PC-9 (cell line): ENCODE measurements at regions not wholly inside any gene's neighbourhood (a gene's known extent, or its start where the extent isn't known, plus 50 kb on each side); places are given as distances from the start of the nearest gene placed in this dataset.

Source experiments
- BruUV-seq: library from RNA; stranded (reverse); fragments of 400-500 nt; replicated peaks from 2 replicates; lab custom pipeline; 2021; lab: Mats Ljungman, UMichigan
- CTCF ChIA-PET: fragments of 300-600 bp; sonication (Branson Sonifier 250); formaldehyde crosslinking; loops from one replicate; lab custom pipeline; 2022; ENCODE audit warnings: antibody characterized with exemption; lab: Charles Lee
- POLR2A ChIA-PET: fragments of 300-600 bp; sonication (Branson Sonifier 250); formaldehyde crosslinking; loops from one replicate; lab custom pipeline; 2022; ENCODE audit warnings: antibody characterized with exemption; ENCODE audit not compliant: unreplicated experiment; lab: Charles Lee
- DNase-seq, 2 experiments: peaks; one replicate each; pipeline versions ENCODE4 v3.0.0 to v3.0.0-alpha.2; 2015 to 2022; ENCODE audit warnings: mixed read lengths in 1 of 2
- H2AFZ ChIP-seq: fragments of 200-600 bp; sonication (generic); 2 replicates; pipeline ENCODE4 v1.8.1; 2017; ENCODE audit warnings: antibody characterized with exemption
- H3F3A ChIP-seq: fragments of 200-600 bp; sonication (generic); 2 replicates; pipeline ENCODE4 v1.8.1; 2017; ENCODE audit warnings: antibody characterized with exemption, mild to moderate bottlenecking, low read depth; ENCODE audit not compliant: insufficient read depth
- H3K27ac ChIP-seq: fragments of 200-600 bp; sonication (generic); 2 replicates; pipeline ENCODE4 v1.6.1; 2016; ENCODE audit warnings: mixed run types
- H3K27me3 ChIP-seq: fragments of 200-600 bp; sonication (generic); 2 replicates; pipeline ENCODE4 v1.6.1; 2016; ENCODE audit warnings: low read depth, mixed run types; ENCODE audit not compliant: insufficient read depth
- H3K36me3 ChIP-seq: fragments of 200-600 bp; sonication (generic); 2 replicates; pipeline ENCODE4 v1.6.1; 2016; ENCODE audit warnings: low read depth, mixed run types
- H3K4me1 ChIP-seq: fragments of 200-600 bp; sonication (generic); replicated peaks from 2 replicates; pipeline ENCODE4 v1.6.1; 2016; ENCODE audit warnings: mixed run types; ENCODE audit not compliant: insufficient read depth
- H3K4me2 ChIP-seq: fragments of 200-600 bp; sonication (generic); 2 replicates; pipeline ENCODE4 v1.6.1; 2017; ENCODE audit warnings: mixed run types
- H3K4me3 ChIP-seq: fragments of 200-600 bp; sonication (generic); 2 replicates; pipeline ENCODE4 v1.6.1; 2016; ENCODE audit warnings: mixed run types
- H3K79me2 ChIP-seq: fragments of 200-600 bp; sonication (generic); 2 replicates; pipeline ENCODE4 v1.6.1; 2017; ENCODE audit warnings: low read depth, mixed run types
- H3K9me2 ChIP-seq: fragments of 200-600 bp; sonication (generic); 2 replicates; pipeline ENCODE4 v1.8.1; 2017; ENCODE audit warnings: mild to moderate bottlenecking; ENCODE audit not compliant: insufficient read depth
- H3K9me3 ChIP-seq: fragments of 200-600 bp; sonication (generic); 2 replicates; pipeline ENCODE4 v1.8.1; 2016; ENCODE audit warnings: low read depth; ENCODE audit not compliant: insufficient read depth
- H4K20me1 ChIP-seq: fragments of 200-600 bp; sonication (generic); 2 replicates; pipeline ENCODE4 v1.8.1; 2017; ENCODE audit not compliant: insufficient read depth
- CTCF ChIP-seq: fragments of 200-600 bp; sonication (generic); conservative IDR thresholded peaks from 2 replicates; pipeline ENCODE4 v1.6.1; 2017; ENCODE audit warnings: mixed run types, antibody characterized with exemption, mild to moderate bottlenecking, moderate library complexity
- EZH2 ChIP-seq: fragments of 200-600 bp; sonication (generic); IDR thresholded peaks from 2 replicates; pipeline ENCODE4 v1.8.0; 2017; ENCODE audit warnings: antibody characterized with exemption, low read depth
- intact Hi-C: fragments of 100-400 bp; cut with micrococcal nuclease; formaldehyde crosslinking; loops from one replicate; pipeline ENCODE4 v1.10.0; 2022; ENCODE audit not compliant: unreplicated experiment

GRCh38 chr1:234897390-234897749, 231.3 kb downstream of the TOMM20 start:
- Histone ChIP-seq H3K4me1 (peaks cover 59% of the 10 kb centered on the region), H3K4me2 (no peak overlapping the region), H3F3A (peaks cover 21% of the 10 kb centered on the region; the same call in 1 of the 2 replicates), H4K20me1 (no peaks in the 10 kb centered on the region), H3K36me3 (no peaks in the 10 kb centered on the region), H3K9me2 (no peaks in the 10 kb centered on the region), H3K27ac (no peak overlapping the region), H3K4me3 (no peak overlapping the region), H3K9me3 (no peaks in the 10 kb centered on the region), H3K27me3 (no peaks in the 10 kb centered on the region), H2AFZ (no peak overlapping the region), H3K79me2 (no peaks in the 10 kb centered on the region)
- POLR2A ChIA-PET = no interaction called here
- DNase-seq = no peak
- BruUV-seq = no TSS peak
- TF ChIP-seq CTCF (no peak), EZH2 (no peak)
- intact Hi-C loops = no loop called here
- CTCF ChIA-PET = no interaction called here

- intact Hi-C loops = no loop called here
- BruUV-seq = no TSS peak
- Histone ChIP-seq H3K9me3 (no peaks in the 10 kb centered on the region), H3K9me2 (no peaks in the 10 kb centered on the region), H4K20me1 (no peaks in the 10 kb centered on the region), H3K79me2 (no peaks in the 10 kb centered on the region), H3F3A (peaks cover 21% of the 10 kb centered on the region; the same call in 1 of the 2 replicates), H3K4me1 (peaks cover 61% of the 10 kb centered on the region), H2AFZ (no peak overlapping the region), H3K27ac (no peak overlapping the region), H3K36me3 (no peaks in the 10 kb centered on the region), H3K4me2 (no peak overlapping the region), H3K4me3 (no peak overlapping the region), H3K27me3 (no peaks in the 10 kb centered on the region)
- DNase-seq = no peak
- ChIA-PET POLR2A (no interaction called here), CTCF (no interaction called here)
- no peak for TF ChIP-seq EZH2
- no peak for TF ChIP-seq CTCF
Observed at GRCh38 chr1:234896477-234897389, 231.9 kb downstream of the TOMM20 start.

GRCh38 chr1:234893725-234894630, 234.7 kb downstream of the TOMM20 start:
- ChIA-PET CTCF (no interaction called here), POLR2A (no interaction called here)
- Histone ChIP-seq H3K79me2 (no peaks in the 10 kb centered on the region), H2AFZ (no peak overlapping the region), H3K4me3 (no peak overlapping the region), H3F3A (peaks cover 9% of the 10 kb centered on the region; the same call in 1 of the 2 replicates), H3K9me2 (no peaks in the 10 kb centered on the region), H3K9me3 (no peaks in the 10 kb centered on the region), H3K36me3 (no peaks in the 10 kb centered on the region), H3K27me3 (no peaks in the 10 kb centered on the region), H3K27ac (no peak overlapping the region), H3K4me1 (peaks cover 34% of the 10 kb centered on the region), H3K4me2 (no peak overlapping the region), H4K20me1 (no peaks in the 10 kb centered on the region)
- intact Hi-C loops = no loop called here
- no TSS peak for BruUV-seq
- no peak for TF ChIP-seq CTCF
- TF ChIP-seq EZH2 = no peak
- DNase-seq = no peak
